H9 (cell line): ENCODE measurements at regions not wholly inside any gene's neighbourhood (a gene's known extent, or its start where the extent isn't known, plus 50 kb on each side); places are given as distances from the start of the nearest gene placed in this dataset.

Experiments
- DNase-seq: peaks from one replicate; pipeline ENCODE4 v3.0.0-alpha.2; 2017
- H2AFZ ChIP-seq: one replicate; pipeline ENCODE4 v1.6.1; 2013; ENCODE audit warnings: mild to moderate bottlenecking, low read length, control low read depth, moderate library complexity
- H2AK5ac ChIP-seq: 2 replicates; pipeline ENCODE4 v1.6.1; 2013; ENCODE audit warnings: low read length, control low read depth, mixed read lengths; ENCODE audit not compliant: insufficient read length
- H2BK120ac ChIP-seq: one replicate; pipeline ENCODE4 v1.6.1; 2013; ENCODE audit warnings: low read depth, mild to moderate bottlenecking, low read length, control low read depth, inconsistent platforms; ENCODE audit not compliant: poor library complexity, severe bottlenecking
- H2BK12ac ChIP-seq: 2 replicates; pipeline ENCODE4 v1.6.1; 2013; ENCODE audit warnings: low read length, control low read depth, mixed read lengths, low read depth; ENCODE audit not compliant: insufficient read length
- H2BK15ac ChIP-seq: 2 replicates; pipeline ENCODE4 v1.6.1; 2013; ENCODE audit warnings: low read depth, low read length, control low read depth
- H2BK20ac ChIP-seq: one replicate; pipeline ENCODE4 v1.6.1; 2013; ENCODE audit warnings: low read depth, mild to moderate bottlenecking, low read length, control low read depth, inconsistent platforms; ENCODE audit not compliant: poor library complexity, severe bottlenecking
- H2BK5ac ChIP-seq: 2 replicates; pipeline ENCODE4 v1.6.1; 2013; ENCODE audit warnings: low read length, control low read depth, mixed read lengths; ENCODE audit not compliant: insufficient read length
- H3K14ac ChIP-seq: 2 replicates; pipeline ENCODE4 v1.6.1; 2013; ENCODE audit warnings: low read length, control low read depth; ENCODE audit not compliant: insufficient read depth
- H3K18ac ChIP-seq: 2 replicates; pipeline ENCODE4 v1.6.1; 2013; ENCODE audit warnings: low read depth, mild to moderate bottlenecking, mixed read lengths, low read length, control low read depth; ENCODE audit not compliant: insufficient read length
- H3K23ac ChIP-seq: 2 replicates; pipeline ENCODE4 v1.6.1; 2013; ENCODE audit warnings: low read length, control low read depth, mixed read lengths, low read depth; ENCODE audit not compliant: insufficient read length
- H3K23me2 ChIP-seq: 2 replicates; pipeline ENCODE4 v1.6.1; 2013; ENCODE audit warnings: low read depth, mild to moderate bottlenecking, mixed read lengths, low read length, control low read depth; ENCODE audit not compliant: insufficient read length, poor library complexity, severe bottlenecking
- H3K27ac ChIP-seq: 2 replicates; pipeline ENCODE4 v1.5.1; 2013; ENCODE audit warnings: low read length, control low read depth, mixed read lengths, low read depth; ENCODE audit not compliant: insufficient read length
- H3K27me3 ChIP-seq: 2 replicates; pipeline ENCODE4 v1.6.1; 2013; ENCODE audit warnings: low read length, control low read depth, inconsistent platforms; ENCODE audit not compliant: insufficient read depth
- H3K4ac ChIP-seq: 2 replicates; pipeline ENCODE4 v1.6.1; 2013; ENCODE audit warnings: low read depth, mild to moderate bottlenecking, control low read depth, inconsistent platforms, low read length, moderate library complexity
- H3K4me1 ChIP-seq: 2 replicates; pipeline ENCODE4 v1.6.1; 2013; ENCODE audit warnings: low read length, control low read depth, inconsistent platforms; ENCODE audit not compliant: insufficient read depth
- H3K4me2 ChIP-seq: 2 replicates; pipeline ENCODE4 v1.6.1; 2013; ENCODE audit warnings: low read length, control low read depth, mixed read lengths; ENCODE audit not compliant: insufficient read length, insufficient read depth
- H3K56ac ChIP-seq: 2 replicates; pipeline ENCODE4 v1.6.1; 2013; ENCODE audit warnings: low read depth, mild to moderate bottlenecking, mixed read lengths, low read length, control low read depth; ENCODE audit not compliant: insufficient read length
- H3K79me1 ChIP-seq: 2 replicates; pipeline ENCODE4 v1.6.1; 2013; ENCODE audit warnings: low read depth, mild to moderate bottlenecking, moderate library complexity, low read length, control low read depth, inconsistent platforms; ENCODE audit not compliant: insufficient read depth, poor library complexity, severe bottlenecking
- H3K79me2 ChIP-seq: 2 replicates; pipeline ENCODE4 v1.6.1; 2013; ENCODE audit warnings: low read length, control low read depth, inconsistent platforms; ENCODE audit not compliant: insufficient read depth
- H3K9ac ChIP-seq: 2 replicates; pipeline ENCODE4 v1.6.1; 2013; ENCODE audit warnings: low read length, control low read depth, mixed read lengths; ENCODE audit not compliant: insufficient read length; ENCODE audit errors: extremely low read depth
- H3K9me3 ChIP-seq: one replicate; pipeline ENCODE4 v1.6.1; 2013; ENCODE audit warnings: low read depth, low read length, inconsistent platforms; ENCODE audit not compliant: control insufficient read depth
- H3T11ph ChIP-seq: one replicate; pipeline ENCODE4 v1.6.1; 2013; ENCODE audit warnings: mild to moderate bottlenecking, low read length, control low read depth, inconsistent platforms
- H4K20me1 ChIP-seq: one replicate; pipeline ENCODE4 v1.6.1; 2013; ENCODE audit not compliant: control insufficient read depth, insufficient read length, insufficient read depth
- H4K5ac ChIP-seq: 2 replicates; pipeline ENCODE4 v1.6.1; 2013; ENCODE audit warnings: low read depth, mild to moderate bottlenecking, mixed read lengths, low read length, control low read depth; ENCODE audit not compliant: insufficient read length
- H4K8ac ChIP-seq: replicated peaks from 2 replicates; pipeline ENCODE4 v1.6.1; 2013; ENCODE audit warnings: low read length, control low read depth, mixed read lengths, low read depth; ENCODE audit not compliant: insufficient read length
- H4K91ac ChIP-seq: 2 replicates; pipeline ENCODE4 v1.6.1; 2013; ENCODE audit warnings: low read depth, mild to moderate bottlenecking, moderate library complexity, mixed read lengths, low read length, control low read depth; ENCODE audit not compliant: insufficient read length
- H3K27ac Mint-ChIP-seq, 3 experiments: 2 replicates in 2 of 3; 3 replicates in 1 of 3; pipeline ENCODE4 v1.8.0; 2020 to 2021; ENCODE audit warnings: mixed read lengths in 3 of 3, mild to moderate bottlenecking in 1 of 3, moderate library complexity in 1 of 3
- H3K27me3 Mint-ChIP-seq: 2 replicates; pipeline ENCODE4 v1.8.0; 2021; ENCODE audit warnings: low read depth, mild to moderate bottlenecking, moderate library complexity, mixed read lengths
- H3K36me3 Mint-ChIP-seq, 3 experiments: 2 replicates in 2 of 3; 3 replicates in 1 of 3; pipeline ENCODE4 v1.8.0; 2020 to 2021; ENCODE audit warnings: low read depth in 3 of 3, mixed read lengths in 3 of 3; ENCODE audit not compliant: insufficient read depth in 1 of 3
- H3K4me1 Mint-ChIP-seq, 2 experiments: 2 replicates each; pipeline ENCODE4 v1.8.0; 2020; ENCODE audit warnings: mixed read lengths in 2 of 2
- H3K4me3 Mint-ChIP-seq, 2 experiments: 2 replicates in 1 of 2; 3 replicates in 1 of 2; pipeline ENCODE4 v1.8.0; 2020 to 2021; ENCODE audit warnings: mild to moderate bottlenecking in 2 of 2, mixed read lengths in 2 of 2, moderate library complexity in 1 of 2
- H3K9me3 Mint-ChIP-seq, 2 experiments: 2 replicates in 1 of 2; 3 replicates in 1 of 2; pipeline ENCODE4 v1.8.0; 2020; ENCODE audit warnings: mild to moderate bottlenecking in 2 of 2, mixed read lengths in 2 of 2, moderate library complexity in 1 of 2
- CTCF ChIP-seq: fragments of 200-600 bp; sonication (generic); conservative IDR thresholded peaks from 3 replicates; pipeline ENCODE4 v1.8.0; 2021; ENCODE audit warnings: antibody characterized with exemption, mild to moderate bottlenecking

GRCh38 chr6:113640051-113640450 is 217.1 kb upstream of the MARCKS start:
- no peak for TF ChIP-seq CTCF
- Histone ChIP-seq H3K79me2 (no peaks in the 10 kb centered on the region), H2AK5ac (no peak overlapping the region), H3K23ac (no peak overlapping the region), H3K56ac (no peak overlapping the region), H4K5ac (no peak overlapping the region), H3K4me1 (no peaks in the 10 kb centered on the region; the same call in 1 of the 2 replicates), H4K91ac (no peak overlapping the region), H2BK15ac (no peak overlapping the region), H3K27ac (no peak overlapping the region), H3K4ac (no peak overlapping the region), H3K9me3 (no peaks in the 10 kb centered on the region), H3K27me3 (0 out of 2 replicates have a peak, but pooled peaks cover 2% of the 10 kb centered on the region), H3K79me1 (no peaks in the 10 kb centered on the region), H4K8ac (no peak overlapping the region), H3K18ac (no peak overlapping the region), H3K14ac (no peak overlapping the region), H2BK20ac (no peak overlapping the region), H3T11ph (no peak overlapping the region), H4K20me1 (no peaks in the 10 kb centered on the region), H2BK5ac (no peak overlapping the region), H3K23me2 (no peaks in the 10 kb centered on the region), H3K9ac (no peak overlapping the region), H2BK120ac (no peak overlapping the region), H3K4me2 (no peak overlapping the region), H2AFZ (no peak overlapping the region), H2BK12ac (no peak overlapping the region)
- Mint-ChIP-seq H3K4me1 (peaks cover 7 to 8% of the 10 kb centered on the region in 2 experiments), H3K36me3 (no peaks in the 10 kb centered on the region), H3K4me3 (no peak overlapping the region), H3K9me3 (no peaks in the 10 kb centered on the region), H3K27ac (no peak overlapping the region), H3K27me3 (peaks cover 14% of the 10 kb centered on the region)
- no peak for DNase-seq
